GM12891 (cell line): ENCODE measurements at regions not wholly inside any gene's neighbourhood (a gene's known extent, or its start where the extent isn't known, plus 50 kb on each side); places are given as distances from the start of the nearest gene placed in this dataset.
"Not testable (repeated sequence)": the region's sequence is repeated elsewhere in the genome, so short reads cannot be mapped to it uniquely, and the experiment has no call there.

Experiments used
- DNase-seq: peaks from one replicate; pipeline ENCODE4 v3.0.0; 2011; ENCODE audit warnings: low spot score; ENCODE audit not compliant: insufficient read length
- FAIRE-seq: peaks from 2 replicates; lab custom pipeline; 2011; peaks lifted over from hg19 to GRCh38; lab: Jason Lieb, UNC
- PAX5 ChIP-seq: IDR thresholded peaks from 2 replicates; pipeline ENCODE4 v1.6.1; 2011; ENCODE audit warnings: low read length, moderate library complexity, mild to moderate bottlenecking; ENCODE audit not compliant: insufficient read depth, severe bottlenecking
- POLR2A ChIP-seq: IDR thresholded peaks from 2 replicates; pipeline ENCODE4 v1.6.1; 2011; ENCODE audit warnings: low read depth, low read length, control low read depth
- POLR2AphosphoS5 ChIP-seq: IDR thresholded peaks from 2 replicates; pipeline ENCODE4 v1.6.1; 2011; ENCODE audit warnings: low read depth, low read length, control low read depth
- POU2F2 ChIP-seq: IDR thresholded peaks from 2 replicates; pipeline ENCODE4 v1.6.1; 2011; ENCODE audit warnings: low read depth, mild to moderate bottlenecking, control low read depth, low read length, moderate library complexity
- SPI1 ChIP-seq: IDR thresholded peaks from 2 replicates; pipeline ENCODE4 v1.6.1; 2011; ENCODE audit warnings: low read depth, low read length, control low read depth
- TAF1 ChIP-seq: IDR thresholded peaks from 2 replicates; pipeline ENCODE4 v1.6.1; 2011; ENCODE audit warnings: low read depth, low read length, control low read depth

GRCh38 chr11:134500621-134501020 lies 88.6 kb upstream of the B3GAT1 start:
- DNase-seq, result no peak
- no peak for TF ChIP-seq POLR2AphosphoS5
- FAIRE-seq, result no peak

GRCh38 chr11:134499990-134500389 lies 87.9 kb upstream of the B3GAT1 start:
- TF ChIP-seq SPI1 (no peak), POLR2A (no peak), PAX5 (no peak), POU2F2 (no peak), POLR2AphosphoS5 (no peak), TAF1 (no peak)
- FAIRE-seq, result no peak

DNA sequence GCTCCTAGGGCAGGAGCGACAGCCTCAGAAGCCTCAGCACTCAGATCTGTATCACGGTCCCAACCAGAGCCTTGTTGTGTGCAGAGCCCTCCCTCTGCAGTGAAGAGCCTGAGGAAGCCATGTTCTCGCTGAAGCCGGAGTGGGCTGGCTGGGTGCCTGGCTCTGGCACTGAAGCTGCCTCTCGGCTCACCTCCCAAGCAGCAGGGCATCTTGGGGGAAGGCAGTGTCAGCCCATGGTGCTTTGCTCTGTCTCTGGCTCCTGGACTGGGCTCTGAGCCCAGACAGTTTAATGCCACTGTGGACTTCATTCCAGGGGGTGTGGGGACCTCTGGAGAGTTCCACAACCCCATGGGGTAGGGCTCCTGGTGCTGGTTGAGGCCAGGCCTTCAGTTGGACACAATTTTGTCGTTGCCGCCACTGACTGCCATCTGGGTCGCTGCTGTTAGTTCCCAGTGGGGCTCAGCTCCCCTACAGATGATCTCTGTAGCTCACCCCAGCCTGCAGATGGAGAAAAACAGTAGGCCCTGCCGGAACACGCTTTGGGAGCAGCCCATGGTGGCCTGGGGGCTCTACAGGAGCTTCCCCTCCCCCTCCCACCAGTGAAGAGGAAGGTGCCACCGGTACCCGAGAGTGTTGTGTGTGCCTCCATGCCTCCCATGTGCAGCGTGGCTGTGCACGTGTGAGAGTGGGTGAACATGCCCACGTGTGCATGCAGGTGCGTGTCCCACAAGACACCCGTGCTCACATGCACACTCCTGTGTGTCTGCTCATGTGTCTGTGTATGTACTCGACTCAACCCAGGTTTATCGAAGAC lies 86.5 kb upstream of the B3GAT1 start:
- TF ChIP-seq POLR2AphosphoS5, result no peak
- DNase-seq, result no peak
- FAIRE-seq, result no peak

More at GRCh38 chr11:134499990-134500389, 87.9 kb upstream of the B3GAT1 start:
- no peak for DNase-seq

DNA sequence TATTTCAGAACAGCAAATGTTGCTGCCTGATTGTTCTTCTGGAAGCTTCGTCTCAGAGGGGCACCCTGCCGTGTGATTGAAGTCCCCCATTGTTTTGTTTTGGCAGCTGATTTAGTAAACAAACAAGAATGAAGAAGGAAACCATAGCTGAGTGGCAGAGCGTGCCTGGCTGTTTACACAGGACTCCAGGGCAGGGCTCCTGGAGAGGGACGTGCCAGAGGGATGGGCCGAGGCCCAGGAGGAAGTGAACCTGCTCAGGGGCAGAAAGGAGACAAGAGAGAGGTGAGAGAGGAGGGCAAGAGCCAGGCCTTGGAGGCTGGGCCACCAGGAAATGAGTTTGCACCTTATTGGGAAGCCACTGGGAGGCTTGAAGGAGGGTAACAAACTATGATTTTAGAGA lies 85.5 kb upstream of the B3GAT1 start:
- TF ChIP-seq SPI1, result no peak
- TF ChIP-seq TAF1, result no peak
- TF ChIP-seq POLR2A, result no peak
- no peak for TF ChIP-seq POU2F2
- TF ChIP-seq POLR2AphosphoS5, result no peak
- no peak for TF ChIP-seq PAX5
- no peak for DNase-seq
- FAIRE-seq, result no peak

GRCh38 chr11:134496058-134496457 lies 84.0 kb upstream of the B3GAT1 start:
- not testable (repeated sequence) for FAIRE-seq, DNase-seq

DNA sequence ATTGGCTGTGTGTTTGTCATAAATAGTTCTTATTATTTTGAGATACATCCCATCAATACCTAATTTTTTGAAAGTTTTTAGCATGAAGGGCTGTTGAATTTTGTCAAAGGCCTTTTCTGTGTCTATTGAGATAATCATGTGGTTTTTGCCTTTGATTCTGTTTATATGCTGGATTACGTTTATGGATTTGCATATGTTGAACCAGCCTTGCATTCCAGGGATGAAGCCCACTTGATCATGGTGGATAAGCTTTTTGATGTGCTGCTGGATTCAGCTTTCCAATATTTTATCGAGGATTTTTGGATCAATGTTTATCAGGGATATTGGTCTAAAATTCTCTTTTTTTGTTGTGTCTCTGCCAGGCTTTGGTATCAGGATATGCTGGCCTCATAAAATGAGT lies 82.4 kb upstream of the B3GAT1 start:
- FAIRE-seq, DNase-seq: not testable (repeated sequence)

DNA sequence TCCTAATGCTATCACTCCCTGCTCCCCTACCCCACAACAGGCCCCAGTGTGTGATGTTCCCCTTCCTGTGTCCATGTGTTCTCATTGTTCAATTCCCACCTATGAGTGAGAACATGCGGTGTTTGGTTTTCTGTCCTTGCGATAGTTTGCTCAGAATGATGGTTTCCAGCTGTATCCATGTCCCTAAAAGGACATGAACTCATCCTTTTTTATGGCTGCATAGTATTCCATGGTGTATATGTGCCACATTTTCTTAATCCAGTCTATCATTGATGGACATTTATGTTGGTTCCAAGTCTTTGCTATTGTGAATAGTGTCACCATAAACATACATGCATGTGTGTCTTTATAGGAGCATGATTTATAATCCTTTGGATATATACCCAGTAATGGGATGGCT lies 80.4 kb upstream of the B3GAT1 start:
- not testable (repeated sequence) for DNase-seq, FAIRE-seq

DNA sequence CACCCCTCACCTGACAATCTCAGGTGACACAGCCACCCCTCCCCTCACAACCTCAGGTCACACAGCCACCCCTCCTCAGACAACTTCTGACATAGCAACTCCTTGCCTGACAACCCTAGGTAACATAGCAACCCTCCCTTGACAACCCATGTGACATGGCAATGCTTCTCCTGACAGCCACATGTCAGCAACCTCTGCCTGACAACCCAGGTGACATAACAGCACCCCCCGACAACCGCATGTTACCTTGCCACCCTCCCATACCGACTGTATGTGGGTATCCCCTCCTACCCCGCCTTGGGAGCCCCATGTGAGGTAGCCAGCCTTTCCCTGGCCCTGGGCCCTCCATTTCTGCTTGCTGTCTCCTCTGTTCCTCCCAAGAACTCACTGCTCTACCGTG lies 77.7 kb upstream of the B3GAT1 start:
- no peak for DNase-seq
- FAIRE-seq, result no peak
- TF ChIP-seq TAF1 (no peak), PAX5 (no peak), SPI1 (no peak), POLR2A (no peak), POLR2AphosphoS5 (no peak), POU2F2 (no peak)

GRCh38 chr11:134488913-134489312 lies 76.9 kb upstream of the B3GAT1 start:
- FAIRE-seq (no peak), DNase-seq (no peak)
- TF ChIP-seq POLR2A, result no peak
- TF ChIP-seq TAF1, result no peak
- TF ChIP-seq POLR2AphosphoS5, result no peak
- no peak for TF ChIP-seq SPI1
- TF ChIP-seq PAX5, result no peak
- no peak for TF ChIP-seq POU2F2

- TF ChIP-seq PAX5 (no peak), TAF1 (no peak), SPI1 (no peak), POLR2A (no peak), POU2F2 (no peak), POLR2AphosphoS5 (no peak)
- no peak for FAIRE-seq
Observed at GRCh38 chr11:134488512-134488911, 76.5 kb upstream of the B3GAT1 start.

GRCh38 chr11:134487696-134488095 lies 75.7 kb upstream of the B3GAT1 start:
- TF ChIP-seq SPI1 (no peak), POU2F2 (no peak), PAX5 (no peak), POLR2A (no peak), TAF1 (no peak), POLR2AphosphoS5 (no peak)
- DNase-seq, result no peak
- FAIRE-seq, result no peak

More at GRCh38 chr11:134488512-134488911, 76.5 kb upstream of the B3GAT1 start:
- DNase-seq, result no peak
